WTC11 (cell line): ENCODE measurements at regions not wholly inside any gene's neighbourhood (a gene's known extent, or its start where the extent isn't known, plus 50 kb on each side); places are given as distances from the start of the nearest gene placed in this dataset.

Source experiments
- ATAC-seq: fragments of 200-7000 bp; cut with Tn5 transposase; 2 replicates; pipeline ENCODE4 v1.10.0; 2021; ENCODE audit warnings: mild to moderate bottlenecking, moderate library complexity
- CTCF ChIA-PET: fragments of 300-600 bp; sonication (Branson Sonifier 250); formaldehyde crosslinking; loops from one replicate; lab custom pipeline; 2021; ENCODE audit warnings: antibody characterized with exemption; lab: Charles Lee
- POLR2A ChIA-PET: fragments of 350-600 bp; sonication (Branson Sonifier 250); formaldehyde crosslinking; loops from one replicate; lab custom pipeline; 2021; ENCODE audit warnings: antibody characterized with exemption; lab: Charles Lee
- DNase-seq: peaks from one replicate; pipeline ENCODE4 v3.0.0; 2021; ENCODE audit warnings: low spot score
- H3K27ac Mint-ChIP-seq: 2 replicates; pipeline ENCODE4 v1.8.0; 2021; ENCODE audit warnings: mixed read lengths
- H3K27me3 Mint-ChIP-seq: 2 replicates; pipeline ENCODE4 v1.8.0; 2021; ENCODE audit warnings: low read depth, mild to moderate bottlenecking, moderate library complexity, mixed read lengths
- H3K36me3 Mint-ChIP-seq: 2 replicates; pipeline ENCODE4 v1.8.0; 2021; ENCODE audit warnings: mixed read lengths
- H3K4me1 Mint-ChIP-seq: 2 replicates; pipeline ENCODE4 v1.8.0; 2022; ENCODE audit warnings: mixed read lengths
- H3K4me3 Mint-ChIP-seq: 2 replicates; pipeline ENCODE4 v1.8.0; 2021; ENCODE audit warnings: mild to moderate bottlenecking, moderate library complexity, mixed read lengths
- H3K9me3 Mint-ChIP-seq: 2 replicates; pipeline ENCODE4 v1.8.0; 2021; ENCODE audit warnings: mixed read lengths
- ARID4B ChIP-seq: sonication (generic); formaldehyde crosslinking; IDR thresholded peaks from 2 replicates; pipeline ENCODE4 v1.8.0; 2023; ENCODE audit warnings: missing genetic modification reagents, mild to moderate bottlenecking, borderline replicate concordance
- ESRRA ChIP-seq: sonication (generic); formaldehyde crosslinking; IDR thresholded peaks from 2 replicates; pipeline ENCODE4 v1.8.1; 2022; ENCODE audit warnings: mild to moderate bottlenecking, missing genetic modification reagents, borderline replicate concordance
- JUN ChIP-seq: sonication (generic); formaldehyde crosslinking; IDR thresholded peaks from 2 replicates; pipeline ENCODE4 v1.8.0; 2023; ENCODE audit warnings: mild to moderate bottlenecking, missing genetic modification reagents
- NFYB ChIP-seq: sonication (generic); formaldehyde crosslinking; conservative IDR thresholded peaks from 2 replicates; pipeline ENCODE4 v1.8.0; 2022; ENCODE audit warnings: low read depth, missing genetic modification reagents
- NR3C1 ChIP-seq: sonication (generic); formaldehyde crosslinking; conservative IDR thresholded peaks from 2 replicates; pipeline ENCODE4 v1.8.1; 2023; ENCODE audit warnings: low read depth, mild to moderate bottlenecking, missing genetic modification reagents
- RORB ChIP-seq: fragments of 250-450 bp; sonication (Bioruptor Pico); IDR thresholded peaks from 2 replicates; pipeline ENCODE4 v1.9.0; 2021; ENCODE audit warnings: mild to moderate bottlenecking
- SOX15 ChIP-seq: fragments of 250-450 bp; sonication (Bioruptor Pico); IDR thresholded peaks from 2 replicates; pipeline ENCODE4 v1.9.0; 2021; ENCODE audit warnings: mild to moderate bottlenecking
- SP1 ChIP-seq: sonication (generic); formaldehyde crosslinking; conservative IDR thresholded peaks from 2 replicates; pipeline ENCODE4 v1.8.1; 2022; ENCODE audit warnings: missing genetic modification reagents
- TEAD1 ChIP-seq: sonication (generic); formaldehyde crosslinking; IDR thresholded peaks from 2 replicates; pipeline ENCODE4 v1.8.0; 2022; ENCODE audit warnings: mild to moderate bottlenecking, missing genetic modification reagents
- ZNF219 ChIP-seq: sonication (generic); formaldehyde crosslinking; IDR thresholded peaks from 2 replicates; pipeline ENCODE4 v1.8.0; 2023; ENCODE audit warnings: missing genetic modification reagents, mild to moderate bottlenecking, borderline replicate concordance
- ZNF232 ChIP-seq: sonication (generic); formaldehyde crosslinking; IDR thresholded peaks from 2 replicates; pipeline ENCODE4 v1.8.0; 2022; ENCODE audit warnings: mild to moderate bottlenecking, missing genetic modification reagents
- ZNF263 ChIP-seq: sonication (generic); formaldehyde crosslinking; IDR thresholded peaks from 2 replicates; pipeline ENCODE4 v1.8.1; 2022; ENCODE audit warnings: low read depth, mild to moderate bottlenecking, moderate library complexity, missing genetic modification reagents
- ZNF317 ChIP-seq: sonication (generic); formaldehyde crosslinking; IDR thresholded peaks from 2 replicates; pipeline ENCODE4 v1.8.1; 2023; ENCODE audit warnings: low read depth, mild to moderate bottlenecking, moderate library complexity, missing genetic modification reagents, borderline replicate concordance
- ZNF423 ChIP-seq: fragments of 250-450 bp; sonication (Bioruptor Pico); IDR thresholded peaks from 2 replicates; pipeline ENCODE4 v2.1.2; 2022; ENCODE audit warnings: mild to moderate bottlenecking, moderate library complexity
- TF ChIP-seq, protein P1 (sequence below): fragments of 250-450 bp; sonication (Bioruptor Pico); IDR thresholded peaks from 2 replicates; pipeline ENCODE4 v1.9.0; 2021; ENCODE audit warnings: mild to moderate bottlenecking
- TF ChIP-seq, protein P2 (sequence below): sonication (generic); formaldehyde crosslinking; IDR thresholded peaks from 2 replicates; pipeline ENCODE4 v1.8.1; 2023; ENCODE audit warnings: mild to moderate bottlenecking, missing genetic modification reagents, borderline replicate concordance
- TF ChIP-seq, protein P3 (sequence below): fragments of 250-450 bp; sonication (Bioruptor Pico); conservative IDR thresholded peaks from 2 replicates; pipeline ENCODE4 v1.9.0; 2021; ENCODE audit warnings: mild to moderate bottlenecking
- TF ChIP-seq, protein P4 (sequence below): fragments of 250-450 bp; sonication (Bioruptor Pico); IDR thresholded peaks from 2 replicates; pipeline ENCODE4 v1.9.0; 2021; ENCODE audit warnings: mild to moderate bottlenecking, borderline replicate concordance

- DNase-seq (no peak), ATAC-seq (no peak)
- no peaks in the 10 kb centered on the region for H3K27me3 Mint-ChIP-seq
- peaks cover 15% of the 10 kb centered on the region for H3K9me3 Mint-ChIP-seq
- no peak overlapping the region for H3K27ac Mint-ChIP-seq
- peaks cover 13% of the 10 kb centered on the region for H3K4me1 Mint-ChIP-seq
- no peak for TF ChIP-seq NFYB
- no peaks in the 10 kb centered on the region for H3K36me3 Mint-ChIP-seq
- POLR2A ChIA-PET, result no interaction called here
- H3K4me3 Mint-ChIP-seq, result no peak overlapping the region
- CTCF ChIA-PET, result no interaction called here
Observed at GRCh38 chr21:19523061-19523460, 1119.5 kb upstream of the TMPRSS15 start.

DNA sequence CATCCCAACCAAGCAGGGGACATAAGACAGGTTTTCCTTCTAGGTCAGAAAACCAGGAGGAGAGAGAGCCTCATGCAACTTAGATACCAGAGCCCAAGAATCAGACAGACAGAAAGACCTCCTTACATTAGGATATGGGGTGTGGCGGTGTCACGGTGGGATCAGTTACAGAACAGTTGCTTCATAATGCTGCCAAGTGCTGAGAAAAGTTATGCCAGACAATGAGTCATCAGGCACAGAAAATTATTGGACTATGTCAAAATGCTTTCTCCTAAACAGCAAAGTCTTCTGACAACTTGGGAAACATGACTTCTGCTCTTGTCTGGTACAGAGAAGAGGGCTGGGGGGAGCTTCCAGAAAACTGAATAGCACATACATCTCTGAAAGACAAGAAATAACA, 1120.2 kb upstream of the TMPRSS15 start:
- H3K27me3 Mint-ChIP-seq, result no peaks in the 10 kb centered on the region
- H3K4me1 Mint-ChIP-seq, result peaks cover 9% of the 10 kb centered on the region
- ChIA-PET POLR2A (no interaction called here), CTCF (no interaction called here)
- H3K36me3 Mint-ChIP-seq, result no peaks in the 10 kb centered on the region
- H3K27ac Mint-ChIP-seq, result no peak overlapping the region
- no peak for DNase-seq
- H3K9me3 Mint-ChIP-seq, result peaks cover 15% of the 10 kb centered on the region
- ATAC-seq, result no peak
- no peak overlapping the region for H3K4me3 Mint-ChIP-seq
- TF ChIP-seq, protein P1, sequence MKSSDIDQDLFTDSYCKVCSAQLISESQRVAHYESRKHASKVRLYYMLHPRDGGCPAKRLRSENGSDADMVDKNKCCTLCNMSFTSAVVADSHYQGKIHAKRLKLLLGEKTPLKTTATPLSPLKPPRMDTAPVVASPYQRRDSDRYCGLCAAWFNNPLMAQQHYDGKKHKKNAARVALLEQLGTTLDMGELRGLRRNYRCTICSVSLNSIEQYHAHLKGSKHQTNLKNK, result no peak
- TF ChIP-seq JUN (no peak), ARID4B (CRISPR knock-in tag) (no peak), ZNF232 (no peak), ZNF317 (CRISPR knock-in tag) (no peak)
- TF ChIP-seq, all 79 proteins: peak for 0

- Mint-ChIP-seq H3K4me3 (no peak overlapping the region), H3K9me3 (peaks cover 12% of the 10 kb centered on the region), H3K27ac (no peak overlapping the region), H3K27me3 (no peaks in the 10 kb centered on the region), H3K4me1 (peaks cover 6% of the 10 kb centered on the region), H3K36me3 (no peaks in the 10 kb centered on the region)
- ChIA-PET CTCF (no interaction called here), POLR2A (no interaction called here)
- DNase-seq, result no peak
- no peak for ATAC-seq
- TF ChIP-seq, protein P2, sequence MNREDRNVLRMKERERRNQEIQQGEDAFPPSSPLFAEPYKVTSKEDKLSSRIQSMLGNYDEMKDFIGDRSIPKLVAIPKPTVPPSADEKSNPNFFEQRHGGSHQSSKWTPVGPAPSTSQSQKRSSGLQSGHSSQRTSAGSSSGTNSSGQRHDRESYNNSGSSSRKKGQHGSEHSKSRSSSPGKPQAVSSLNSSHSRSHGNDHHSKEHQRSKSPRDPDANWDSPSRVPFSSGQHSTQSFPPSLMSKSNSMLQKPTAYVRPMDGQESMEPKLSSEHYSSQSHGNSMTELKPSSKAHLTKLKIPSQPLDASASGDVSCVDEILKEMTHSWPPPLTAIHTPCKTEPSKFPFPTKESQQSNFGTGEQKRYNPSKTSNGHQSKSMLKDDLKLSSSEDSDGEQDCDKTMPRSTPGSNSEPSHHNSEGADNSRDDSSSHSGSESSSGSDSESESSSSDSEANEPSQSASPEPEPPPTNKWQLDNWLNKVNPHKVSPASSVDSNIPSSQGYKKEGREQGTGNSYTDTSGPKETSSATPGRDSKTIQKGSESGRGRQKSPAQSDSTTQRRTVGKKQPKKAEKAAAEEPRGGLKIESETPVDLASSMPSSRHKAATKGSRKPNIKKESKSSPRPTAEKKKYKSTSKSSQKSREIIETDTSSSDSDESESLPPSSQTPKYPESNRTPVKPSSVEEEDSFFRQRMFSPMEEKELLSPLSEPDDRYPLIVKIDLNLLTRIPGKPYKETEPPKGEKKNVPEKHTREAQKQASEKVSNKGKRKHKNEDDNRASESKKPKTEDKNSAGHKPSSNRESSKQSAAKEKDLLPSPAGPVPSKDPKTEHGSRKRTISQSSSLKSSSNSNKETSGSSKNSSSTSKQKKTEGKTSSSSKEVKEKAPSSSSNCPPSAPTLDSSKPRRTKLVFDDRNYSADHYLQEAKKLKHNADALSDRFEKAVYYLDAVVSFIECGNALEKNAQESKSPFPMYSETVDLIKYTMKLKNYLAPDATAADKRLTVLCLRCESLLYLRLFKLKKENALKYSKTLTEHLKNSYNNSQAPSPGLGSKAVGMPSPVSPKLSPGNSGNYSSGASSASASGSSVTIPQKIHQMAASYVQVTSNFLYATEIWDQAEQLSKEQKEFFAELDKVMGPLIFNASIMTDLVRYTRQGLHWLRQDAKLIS (CRISPR knock-in tag), result no peak
- TF ChIP-seq SP1 (no peak), SOX15 (no peak), ZNF423 (CRISPR knock-in tag) (no peak), ZNF263 (CRISPR knock-in tag) (no peak), RORB (no peak), TEAD1 (no peak), ZNF219 (CRISPR knock-in tag) (no peak), NR3C1 (CRISPR knock-in tag) (no peak), ESRRA (CRISPR knock-in tag) (no peak)
- TF ChIP-seq, protein P3, sequence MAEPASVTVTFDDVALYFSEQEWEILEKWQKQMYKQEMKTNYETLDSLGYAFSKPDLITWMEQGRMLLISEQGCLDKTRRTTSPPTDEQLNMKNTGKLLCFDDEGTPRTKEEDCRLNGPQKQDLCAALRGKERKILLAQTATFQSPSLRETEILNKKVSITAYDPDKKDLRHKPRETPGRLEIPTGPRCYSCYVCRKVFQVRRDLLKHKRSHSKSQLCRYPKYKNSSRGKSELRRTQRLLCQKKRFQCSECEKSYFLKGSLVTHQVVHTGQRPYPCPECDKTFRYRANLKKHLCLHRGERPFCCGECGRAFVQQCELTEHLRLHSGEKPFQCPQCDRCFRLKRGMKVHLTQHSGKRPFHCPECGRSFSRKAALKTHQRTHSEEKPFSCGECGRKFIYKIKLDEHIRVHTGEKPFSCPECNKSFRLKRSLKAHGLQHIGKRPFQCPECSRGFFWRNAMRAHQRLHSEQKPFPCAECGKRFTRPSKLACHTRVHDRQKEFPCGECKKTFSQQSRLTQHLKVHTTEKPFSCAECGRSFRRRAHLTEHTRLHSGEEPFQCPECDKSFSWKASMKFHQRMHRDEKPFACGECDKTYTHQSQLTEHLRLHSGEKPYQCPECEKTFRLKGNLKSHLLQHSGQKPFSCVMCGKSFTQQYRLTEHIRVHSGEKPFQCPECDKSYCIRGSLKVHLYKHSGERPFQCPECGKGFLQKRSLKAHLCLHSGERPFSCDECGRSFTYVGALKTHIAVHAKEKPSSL (CRISPR knock-in tag), result no peak
- TF ChIP-seq, protein P4, sequence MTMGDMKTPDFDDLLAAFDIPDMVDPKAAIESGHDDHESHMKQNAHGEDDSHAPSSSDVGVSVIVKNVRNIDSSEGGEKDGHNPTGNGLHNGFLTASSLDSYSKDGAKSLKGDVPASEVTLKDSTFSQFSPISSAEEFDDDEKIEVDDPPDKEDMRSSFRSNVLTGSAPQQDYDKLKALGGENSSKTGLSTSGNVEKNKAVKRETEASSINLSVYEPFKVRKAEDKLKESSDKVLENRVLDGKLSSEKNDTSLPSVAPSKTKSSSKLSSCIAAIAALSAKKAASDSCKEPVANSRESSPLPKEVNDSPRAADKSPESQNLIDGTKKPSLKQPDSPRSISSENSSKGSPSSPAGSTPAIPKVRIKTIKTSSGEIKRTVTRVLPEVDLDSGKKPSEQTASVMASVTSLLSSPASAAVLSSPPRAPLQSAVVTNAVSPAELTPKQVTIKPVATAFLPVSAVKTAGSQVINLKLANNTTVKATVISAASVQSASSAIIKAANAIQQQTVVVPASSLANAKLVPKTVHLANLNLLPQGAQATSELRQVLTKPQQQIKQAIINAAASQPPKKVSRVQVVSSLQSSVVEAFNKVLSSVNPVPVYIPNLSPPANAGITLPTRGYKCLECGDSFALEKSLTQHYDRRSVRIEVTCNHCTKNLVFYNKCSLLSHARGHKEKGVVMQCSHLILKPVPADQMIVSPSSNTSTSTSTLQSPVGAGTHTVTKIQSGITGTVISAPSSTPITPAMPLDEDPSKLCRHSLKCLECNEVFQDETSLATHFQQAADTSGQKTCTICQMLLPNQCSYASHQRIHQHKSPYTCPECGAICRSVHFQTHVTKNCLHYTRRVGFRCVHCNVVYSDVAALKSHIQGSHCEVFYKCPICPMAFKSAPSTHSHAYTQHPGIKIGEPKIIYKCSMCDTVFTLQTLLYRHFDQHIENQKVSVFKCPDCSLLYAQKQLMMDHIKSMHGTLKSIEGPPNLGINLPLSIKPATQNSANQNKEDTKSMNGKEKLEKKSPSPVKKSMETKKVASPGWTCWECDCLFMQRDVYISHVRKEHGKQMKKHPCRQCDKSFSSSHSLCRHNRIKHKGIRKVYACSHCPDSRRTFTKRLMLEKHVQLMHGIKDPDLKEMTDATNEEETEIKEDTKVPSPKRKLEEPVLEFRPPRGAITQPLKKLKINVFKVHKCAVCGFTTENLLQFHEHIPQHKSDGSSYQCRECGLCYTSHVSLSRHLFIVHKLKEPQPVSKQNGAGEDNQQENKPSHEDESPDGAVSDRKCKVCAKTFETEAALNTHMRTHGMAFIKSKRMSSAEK (CRISPR knock-in tag), result no peak
Observed at GRCh38 chr21:19529031-19529430, 1125.4 kb upstream of the TMPRSS15 start.
